GM13977 (cell line): ENCODE measurements at regions not wholly inside any gene's neighbourhood (a gene's known extent, or its start where the extent isn't known, plus 50 kb on each side); places are given as distances from the start of the nearest gene placed in this dataset.

Experiments
- DNase-seq: peaks from one replicate; pipeline ENCODE4 v3.0.0; 2012; ENCODE audit warnings: low spot score
- in situ Hi-C: fragments of 300-500 bp; cut with MboI; formaldehyde crosslinking; loops from one replicate; pipeline ENCODE4 v1.12.0; 2022; ENCODE audit warnings: low sequenced_read_pairs, low pct_unique_long_range_greater_than_20kb, mixed read lengths, inconsistent platforms; ENCODE audit not compliant: unreplicated experiment
- TF ChIP-seq, protein P1 (sequence below): IDR thresholded peaks from 2 replicates; pipeline ENCODE4 v1.5.1; 2012; ENCODE audit warnings: mild to moderate bottlenecking, control low read depth; ENCODE audit not compliant: insufficient read depth; ENCODE audit errors: extremely low read depth, missing control alignments

DNA sequence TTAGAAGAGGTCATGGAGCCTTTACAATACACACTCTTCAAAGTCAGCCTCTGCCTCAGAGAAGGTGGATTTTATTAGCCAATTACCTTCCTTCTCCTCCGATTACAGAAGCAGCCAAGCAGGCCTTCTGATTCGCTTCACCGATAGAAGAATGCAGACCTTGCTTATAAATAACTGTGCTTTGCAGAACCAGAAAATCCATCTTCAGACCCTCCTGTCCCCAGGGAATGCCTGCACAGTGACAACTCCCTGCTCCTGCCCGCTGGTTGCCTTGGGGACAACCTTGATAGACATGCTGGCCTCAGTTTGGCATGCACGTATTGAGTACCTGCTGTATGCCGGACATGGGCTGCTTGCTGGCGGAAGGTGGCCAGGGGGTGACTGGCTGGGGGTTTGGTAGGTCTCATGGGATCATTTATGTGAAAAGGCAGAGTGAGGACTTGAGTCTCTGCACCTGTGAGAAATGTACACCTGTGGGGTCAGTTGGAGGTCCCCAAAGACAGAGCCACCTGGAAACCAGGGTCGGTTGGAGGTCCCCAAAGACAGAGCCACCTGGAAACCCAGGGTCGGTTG lies 1238.7 kb downstream of the BRD1 start:
- TF ChIP-seq, protein P1, sequence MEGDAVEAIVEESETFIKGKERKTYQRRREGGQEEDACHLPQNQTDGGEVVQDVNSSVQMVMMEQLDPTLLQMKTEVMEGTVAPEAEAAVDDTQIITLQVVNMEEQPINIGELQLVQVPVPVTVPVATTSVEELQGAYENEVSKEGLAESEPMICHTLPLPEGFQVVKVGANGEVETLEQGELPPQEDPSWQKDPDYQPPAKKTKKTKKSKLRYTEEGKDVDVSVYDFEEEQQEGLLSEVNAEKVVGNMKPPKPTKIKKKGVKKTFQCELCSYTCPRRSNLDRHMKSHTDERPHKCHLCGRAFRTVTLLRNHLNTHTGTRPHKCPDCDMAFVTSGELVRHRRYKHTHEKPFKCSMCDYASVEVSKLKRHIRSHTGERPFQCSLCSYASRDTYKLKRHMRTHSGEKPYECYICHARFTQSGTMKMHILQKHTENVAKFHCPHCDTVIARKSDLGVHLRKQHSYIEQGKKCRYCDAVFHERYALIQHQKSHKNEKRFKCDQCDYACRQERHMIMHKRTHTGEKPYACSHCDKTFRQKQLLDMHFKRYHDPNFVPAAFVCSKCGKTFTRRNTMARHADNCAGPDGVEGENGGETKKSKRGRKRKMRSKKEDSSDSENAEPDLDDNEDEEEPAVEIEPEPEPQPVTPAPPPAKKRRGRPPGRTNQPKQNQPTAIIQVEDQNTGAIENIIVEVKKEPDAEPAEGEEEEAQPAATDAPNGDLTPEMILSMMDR: no peak
- in situ Hi-C loops: no loop called here
- DNase-seq: no peak

- in situ Hi-C loops: no loop called here
- TF ChIP-seq, protein P1: no peak
- DNase-seq: no peak
These were observed 1239.4 kb downstream of the BRD1 start for GRCh38 chr22:48588151-48588877.

GRCh38 chr22:48587236-48587865 lies 1240.3 kb downstream of the BRD1 start:
- in situ Hi-C loops: no loop called here
- DNase-seq: no peak
- TF ChIP-seq, protein P1: no peak

DNA sequence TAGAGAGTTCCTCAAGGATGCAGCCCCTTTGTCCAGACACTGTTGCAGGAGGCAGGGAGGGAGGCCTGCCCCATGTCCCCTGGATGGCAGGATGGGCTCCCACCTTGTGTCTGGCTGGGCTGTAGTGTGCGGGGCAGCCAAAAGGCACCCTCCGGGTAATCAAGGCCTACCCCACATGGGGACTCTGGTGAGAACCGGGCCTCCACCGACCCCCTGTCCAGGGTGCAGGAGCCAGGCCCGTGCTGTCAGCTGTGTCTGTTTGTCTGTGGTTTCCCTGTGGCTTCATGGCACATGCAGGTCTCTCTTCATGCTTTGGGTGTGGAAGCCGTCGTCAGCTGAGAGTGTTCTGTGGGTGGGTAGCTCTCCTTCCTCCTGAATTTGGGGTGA lies 1240.9 kb downstream of the BRD1 start:
- TF ChIP-seq, protein P1: no peak
- in situ Hi-C loops: no loop called here
- DNase-seq: no peak

DNA sequence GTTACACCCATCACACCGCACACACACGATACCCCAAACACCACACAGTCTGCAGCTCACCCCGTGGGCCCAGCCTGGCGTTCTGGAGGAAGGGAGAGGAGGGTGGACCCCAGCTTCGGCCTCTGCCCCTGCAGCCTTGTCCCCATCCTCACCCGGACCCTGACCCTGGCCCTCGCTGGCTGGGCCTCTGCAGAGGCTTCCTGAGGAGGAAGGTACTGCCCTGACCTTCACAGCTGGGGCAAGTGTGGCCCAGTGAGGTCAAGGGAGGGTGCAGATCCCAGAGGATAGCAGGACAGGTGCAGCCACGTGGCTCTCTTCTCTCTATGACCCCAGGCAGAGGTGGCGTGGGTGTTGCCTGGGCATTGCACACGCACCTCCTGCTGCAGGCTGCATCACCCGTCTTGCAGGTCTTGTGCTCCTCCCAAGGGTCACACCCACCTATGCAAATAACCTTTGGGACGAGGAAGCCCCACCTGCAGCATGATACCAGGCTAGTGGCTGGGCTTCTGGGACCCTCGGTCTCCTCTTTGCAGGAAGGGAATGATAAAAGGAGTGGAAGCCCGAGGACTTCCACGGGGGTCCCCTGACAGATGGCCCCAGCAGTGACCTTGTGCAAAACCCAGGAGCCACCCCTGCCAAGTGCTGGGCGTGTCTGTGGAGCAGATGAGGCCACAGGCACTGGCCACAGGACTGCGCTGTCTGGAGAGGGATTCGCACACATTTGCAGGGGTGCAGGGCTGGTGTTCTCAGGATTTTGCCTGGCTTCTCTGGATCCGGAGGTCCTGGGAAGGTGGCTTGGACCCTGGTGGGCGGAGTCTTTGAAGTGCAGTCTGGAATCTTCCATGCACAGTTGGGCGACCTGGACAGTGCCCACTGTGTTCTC lies 1241.5 kb downstream of the BRD1 start:
- DNase-seq: no peak
- in situ Hi-C loops: no loop called here
- TF ChIP-seq, protein P1: no peak

GRCh38 chr22:48584170-48584569 lies 1243.5 kb downstream of the BRD1 start:
- DNase-seq: no peak
- in situ Hi-C loops: no loop called here
- TF ChIP-seq, protein P1: no peak
